ENCODE measurements at regions not wholly inside any gene's neighbourhood (a gene's known extent, or its start where the extent isn't known, plus 50 kb on each side); places are given as distances from the start of the nearest gene placed in this dataset.
"Not testable (repeated sequence)": the region's sequence is repeated elsewhere in the genome, so short reads cannot be mapped to it uniquely, and the experiment has no call there.

GRCh38 chr19:22545751-22546150 lies 88.4 kb upstream of the ZNF492 start:
- peak; percentile 14 for DNase-seq (ENCODE audit: low read depth)

GRCh38 chr19:22533761-22534160 lies 100.4 kb upstream of the ZNF492 start:
- no peak for DNase-seq (ENCODE audit: low read depth)

DNA sequence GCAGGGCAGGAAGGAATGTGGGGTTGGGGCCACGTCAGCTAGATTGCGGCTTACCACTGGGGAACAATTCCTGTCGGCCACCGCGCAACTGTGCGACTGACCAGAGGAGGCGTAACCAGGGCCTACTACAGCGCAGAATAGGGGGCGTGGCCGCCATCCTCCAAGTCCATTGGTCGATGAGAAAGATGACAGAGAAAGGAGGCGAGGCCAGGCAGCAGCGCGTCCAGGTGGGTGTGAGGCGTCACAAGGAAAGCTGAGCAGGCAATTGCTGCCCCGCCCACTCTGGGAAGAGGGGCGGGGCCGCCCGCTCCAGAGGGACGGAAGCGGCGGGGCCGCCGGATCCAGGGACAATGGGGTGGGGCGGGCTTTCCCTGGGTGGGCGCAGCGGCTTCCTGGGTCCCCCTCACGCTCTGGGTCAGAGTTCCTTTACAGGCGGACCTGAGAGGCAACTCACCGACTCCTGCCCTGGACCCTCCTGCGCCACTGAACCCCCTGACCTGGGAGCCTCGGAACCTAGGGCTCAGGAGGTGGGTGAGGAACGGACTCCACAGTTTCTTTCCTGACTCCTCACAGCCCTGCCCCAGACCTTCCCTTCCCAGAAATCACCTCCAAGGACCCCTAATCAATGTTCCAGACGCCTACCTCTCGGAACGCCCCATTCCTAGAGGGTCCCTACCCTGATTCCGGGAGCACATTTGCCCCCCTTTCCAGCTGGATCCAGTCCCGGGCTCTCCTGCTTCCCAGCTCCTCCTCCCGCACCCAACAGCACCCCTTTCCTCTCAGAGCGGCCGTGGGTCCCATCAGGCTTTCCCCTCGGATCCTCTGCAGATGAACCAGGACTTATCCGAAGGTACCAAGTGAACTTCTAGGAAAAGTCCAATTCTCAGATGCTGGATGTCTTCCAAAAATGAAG lies 101.5 kb upstream of the ZNF492 start:
- DNase-seq (ENCODE audit: low read depth), result peak; percentile 4

DNA sequence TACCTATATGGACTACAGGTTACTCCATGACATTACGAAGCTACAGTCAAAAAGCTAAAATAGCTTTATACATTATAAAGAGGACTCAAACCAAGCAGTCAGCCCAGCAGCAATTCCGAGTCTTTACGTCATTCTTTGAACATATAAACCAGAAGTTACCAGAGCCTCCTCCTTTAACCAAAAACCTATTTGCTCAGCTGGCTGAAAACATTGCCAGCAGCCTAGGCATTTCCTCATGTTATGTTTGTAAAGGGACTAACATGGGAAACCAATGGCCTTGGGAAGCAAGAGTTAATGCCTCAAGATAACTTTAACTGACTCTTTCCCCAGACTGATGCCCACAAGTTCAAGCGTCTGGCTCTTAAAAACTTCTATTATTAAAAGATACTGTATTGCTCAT lies 104.1 kb upstream of the ZNF492 start:
- no peak for DNase-seq (ENCODE audit: low read depth)

DNA sequence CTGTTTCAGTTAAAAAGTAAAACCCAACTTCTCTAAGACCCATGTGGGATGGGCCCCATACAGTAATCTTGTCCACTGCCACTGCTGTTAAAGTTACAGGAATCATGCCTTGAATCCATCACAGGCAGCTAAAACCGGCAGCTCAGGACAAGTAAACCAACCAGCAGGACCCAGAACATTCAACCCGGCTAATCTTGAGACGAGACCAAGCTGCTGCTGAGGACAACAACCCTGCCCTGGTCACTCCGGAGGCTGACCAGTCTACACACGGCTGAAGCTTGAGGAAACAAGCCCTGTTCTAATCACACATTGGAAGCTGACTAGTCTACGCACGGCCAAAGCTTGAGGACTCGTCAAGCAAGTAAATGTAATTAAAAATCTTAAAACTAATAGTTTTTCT lies 105.2 kb upstream of the ZNF492 start:
- no peak for DNase-seq (ENCODE audit: low read depth)

- DNase-seq (ENCODE audit: low read depth), result no peak
These were observed 105.4 kb upstream of the ZNF98 start for GRCh38 chr19:22527554-22527953.

DNA sequence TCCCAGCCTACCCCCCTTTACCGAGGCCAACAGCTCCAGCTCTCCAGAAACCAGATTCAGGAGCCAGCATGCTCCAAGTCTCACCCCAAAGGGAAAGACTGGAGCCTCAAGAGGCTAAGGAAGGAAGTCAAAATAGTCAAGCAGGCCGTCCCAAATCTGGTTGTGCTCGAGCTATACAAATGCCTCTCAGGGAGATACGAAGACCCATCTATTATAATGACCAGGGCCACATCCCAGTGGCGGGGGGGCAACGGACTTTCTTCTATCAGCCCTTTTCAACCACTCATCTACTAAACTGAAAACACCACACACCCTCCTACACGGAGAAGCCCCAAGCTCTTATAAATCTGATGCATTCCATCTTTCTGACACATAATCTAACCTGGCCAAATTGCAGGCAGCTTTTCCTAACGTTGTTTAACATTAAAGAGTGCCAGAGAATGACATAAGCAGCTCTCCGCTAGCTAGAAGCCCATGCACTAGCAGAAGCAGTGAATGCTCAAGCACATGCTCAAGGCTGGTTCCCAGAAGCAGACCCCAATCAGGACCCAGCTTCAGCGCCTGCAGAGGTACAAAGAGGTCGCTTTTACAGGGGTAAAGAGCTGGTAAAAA lies 104.6 kb upstream of the ZNF98 start:
- no peak for DNase-seq (ENCODE audit: low read depth)

- no peak for DNase-seq (ENCODE audit: low read depth)
These were observed 101.8 kb upstream of the ZNF98 start for GRCh38 chr19:22523940-22524339.

DNA sequence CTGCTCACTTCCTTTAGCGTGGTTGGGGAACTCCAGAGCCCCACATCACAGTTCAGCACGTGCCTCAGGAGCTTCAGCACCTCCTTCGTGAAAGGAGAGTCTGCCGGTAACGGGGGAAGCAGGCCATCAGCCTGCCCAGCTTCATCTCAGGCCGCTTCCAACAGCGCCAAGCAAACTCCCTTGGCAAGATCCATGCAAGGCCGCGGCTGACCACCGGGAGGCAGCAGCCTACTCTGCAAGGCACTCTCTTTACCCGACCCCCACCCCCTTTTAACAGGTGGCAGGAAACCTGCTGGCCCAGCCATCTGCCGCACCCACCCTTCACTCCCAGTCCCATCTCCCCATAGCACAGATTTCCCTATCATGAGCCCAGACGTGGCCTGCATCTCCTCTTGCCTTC lies 97.4 kb upstream of the ZNF98 start:
- DNase-seq (ENCODE audit: low read depth), result not testable (repeated sequence)

DNA sequence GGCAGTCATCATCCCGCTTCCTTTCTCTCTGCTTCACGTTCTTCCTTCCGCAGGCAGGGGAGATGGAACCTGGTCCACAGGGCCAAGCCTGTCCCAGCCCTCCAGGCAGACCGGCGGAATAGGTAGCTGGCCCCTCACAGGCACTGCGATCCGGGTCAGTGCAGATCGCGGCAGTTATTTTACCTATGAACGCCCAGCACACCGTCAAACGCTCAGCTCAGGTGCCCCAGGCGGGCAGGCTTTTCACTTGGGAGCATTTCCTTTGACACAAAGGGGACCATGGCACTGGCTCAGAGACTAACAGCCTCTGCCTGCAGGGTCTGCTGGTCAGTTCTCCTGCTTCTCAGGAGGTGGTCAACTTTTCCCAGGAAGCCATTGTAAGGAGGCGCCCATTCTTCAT lies 97.0 kb upstream of the ZNF98 start:
- DNase-seq (ENCODE audit: low read depth), result no peak

- DNase-seq (ENCODE audit: low read depth), result no peak
These were observed 95.6 kb upstream of the ZNF98 start for GRCh38 chr19:22517496-22518411.

GRCh38 chr19:22515435-22515834 lies 93.3 kb upstream of the ZNF98 start:
- DNase-seq (ENCODE audit: low read depth), result no peak

GRCh38 chr19:22503524-22503923 lies 81.4 kb upstream of the ZNF98 start:
- no peak for DNase-seq (ENCODE audit: low read depth)

GRCh38 chr19:22502766-22503165 lies 80.6 kb upstream of the ZNF98 start:
- no peak for DNase-seq (ENCODE audit: low read depth)

DNA sequence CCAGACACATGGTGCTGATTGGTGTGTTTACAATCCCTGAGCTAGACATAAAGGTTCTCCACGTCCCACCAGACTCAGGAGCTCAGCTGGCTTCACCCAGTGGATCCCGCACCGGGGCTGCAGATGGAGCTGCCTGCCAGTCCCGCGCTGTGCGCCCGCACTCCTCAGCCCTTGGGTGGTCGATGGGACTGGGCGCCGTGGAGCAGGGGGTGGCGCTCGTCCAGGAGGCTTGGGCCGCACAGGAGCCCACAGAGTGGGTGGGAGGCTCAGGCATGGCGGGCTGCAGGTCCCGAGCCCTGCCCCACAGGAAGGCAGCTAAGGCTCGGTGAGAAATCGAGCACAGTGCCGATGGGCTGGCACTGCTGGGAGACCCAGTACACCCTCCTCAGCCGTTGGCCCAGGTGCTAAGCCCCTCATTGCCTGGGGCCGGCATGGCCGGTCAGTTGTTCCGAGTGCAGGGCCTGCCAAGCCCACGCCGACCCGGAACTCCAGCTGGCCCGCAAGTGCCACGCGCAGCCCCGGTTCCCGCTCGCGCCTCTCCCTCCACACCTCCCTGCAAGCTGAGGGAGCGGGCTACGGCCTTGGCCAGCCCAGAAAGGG lies 76.8 kb upstream of the ZNF98 start:
- DNase-seq (ENCODE audit: low read depth), result not testable (repeated sequence)

- DNase-seq (ENCODE audit: low read depth), result no peak
These were observed 69.6 kb upstream of the ZNF98 start for GRCh38 chr19:22491746-22492145.

GRCh38 chr19:22483514-22483913 lies 61.4 kb upstream of the ZNF98 start:
- DNase-seq (ENCODE audit: low read depth), result not testable (repeated sequence)

- no peak for DNase-seq (ENCODE audit: low read depth)
These were observed 50.1 kb upstream of the ZNF98 start for GRCh38 chr19:22472180-22472637.
